ENCODE measurements at regions not wholly inside any gene's neighbourhood (a gene's known extent, or its start where the extent isn't known, plus 50 kb on each side); places are given as distances from the start of the nearest gene placed in this dataset.

DNA sequence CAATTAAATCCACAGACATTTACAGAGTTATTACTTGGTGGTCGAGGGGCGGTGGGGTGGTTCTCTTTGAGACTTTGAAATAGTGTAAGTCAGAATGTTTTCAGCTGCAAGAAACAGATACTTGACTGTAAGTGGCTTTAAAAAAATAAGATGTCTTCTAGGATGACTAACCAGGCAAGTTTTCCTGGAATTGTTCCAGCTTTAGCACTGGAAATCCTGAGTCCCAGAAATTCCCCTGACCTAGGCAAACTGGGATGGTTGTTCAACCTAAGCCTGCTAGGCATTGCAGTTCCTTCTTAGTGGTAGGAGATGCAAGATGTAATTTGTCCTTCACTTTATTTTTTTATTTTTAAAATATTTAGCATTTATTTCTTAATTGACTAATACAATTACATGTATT lies 169.5 kb upstream of the POC5 start:
- no peak overlapping the region for H2AK5ac ChIP-seq (ENCODE audit: insufficient read length, low read length)
- no CpG with 5 or more reads among the region's 2 CpGs for WGBS (ENCODE audit: extremely low coverage, insufficient read length, low lambda C conversion rate)
- no peak overlapping the region for H3K27ac ChIP-seq (ENCODE audit: insufficient read length, low read depth, low read length)
- TF ChIP-seq CTCF (conservative IDR thresholded peaks at IDR 0.05), result no peak
- H3K27me3 ChIP-seq (ENCODE audit: insufficient read depth, low read length), result no peaks in the 10 kb centered on the region
- H4K91ac ChIP-seq (ENCODE audit: insufficient read length, low read depth, low read length), result no peak overlapping the region
- H4K20me1 ChIP-seq (ENCODE audit: control insufficient read depth, insufficient read depth, insufficient read length), result no peaks in the 10 kb centered on the region
- no peak overlapping the region for H2AFZ ChIP-seq (ENCODE audit: low read length)
- no peak overlapping the region for H2BK15ac ChIP-seq (ENCODE audit: low read depth, low read length)
- no peaks in the 10 kb centered on the region for H3K23me2 ChIP-seq (ENCODE audit: insufficient read length, low read depth, low read length, poor library complexity, severe bottlenecking)
- H3K14ac ChIP-seq (ENCODE audit: insufficient read depth, low read length), result no peak overlapping the region
- no peak overlapping the region for H3T11ph ChIP-seq (ENCODE audit: low read length)
- no peak overlapping the region for H3K18ac ChIP-seq (ENCODE audit: insufficient read length, low read depth, low read length)
- H3K79me1 ChIP-seq (ENCODE audit: insufficient read depth, low read depth, low read length, poor library complexity, severe bottlenecking), result no peaks in the 10 kb centered on the region
- no peak overlapping the region for H2BK12ac ChIP-seq (ENCODE audit: insufficient read length, low read depth, low read length)
- Mint-ChIP-seq H3K36me3 (ENCODE audit: insufficient read depth in 1 of 3, low read depth in 3 of 3) (no peaks in the 10 kb centered on the region), H3K27ac (no peak overlapping the region), H3K27me3 (ENCODE audit: low read depth) (no peaks in the 10 kb centered on the region), H3K4me3 (no peak overlapping the region), H3K9me3 (no peaks in the 10 kb centered on the region), H3K4me1 (no peaks in the 10 kb centered on the region)
- no peak overlapping the region for H4K5ac ChIP-seq (ENCODE audit: insufficient read length, low read depth, low read length)
- no peaks in the 10 kb centered on the region for H3K9me3 ChIP-seq (ENCODE audit: control insufficient read depth, low read depth, low read length)
- no peak overlapping the region for H2BK20ac ChIP-seq (ENCODE audit: low read depth, low read length, poor library complexity, severe bottlenecking)
- no peak overlapping the region for H2BK5ac ChIP-seq (ENCODE audit: insufficient read length, low read length)
- no peak overlapping the region for H3K4ac ChIP-seq (ENCODE audit: low read depth, low read length)
- H3K79me2 ChIP-seq (ENCODE audit: insufficient read depth, low read length), result no peaks in the 10 kb centered on the region
- H4K8ac ChIP-seq (replicated peaks; ENCODE audit: insufficient read length, low read depth, low read length), result no peak overlapping the region
- H3K4me1 ChIP-seq (ENCODE audit: insufficient read depth, low read length), result no peaks in the 10 kb centered on the region
- no peak overlapping the region for H3K4me2 ChIP-seq (ENCODE audit: insufficient read depth, insufficient read length, low read length)
- H3K9ac ChIP-seq (ENCODE audit: extremely low read depth, insufficient read length, low read length), result no peak overlapping the region
- no peak for DNase-seq
- no peak overlapping the region for H3K56ac ChIP-seq (ENCODE audit: insufficient read length, low read depth, low read length)
- H3K23ac ChIP-seq (ENCODE audit: insufficient read length, low read depth, low read length), result no peak overlapping the region
- no peak overlapping the region for H2BK120ac ChIP-seq (ENCODE audit: low read depth, low read length, poor library complexity, severe bottlenecking)

Data from H9 (cell line).